ENCODE measurements at regions not wholly inside any gene's neighbourhood (a gene's known extent, or its start where the extent isn't known, plus 50 kb on each side); places are given as distances from the start of the nearest gene placed in this dataset.

DNA sequence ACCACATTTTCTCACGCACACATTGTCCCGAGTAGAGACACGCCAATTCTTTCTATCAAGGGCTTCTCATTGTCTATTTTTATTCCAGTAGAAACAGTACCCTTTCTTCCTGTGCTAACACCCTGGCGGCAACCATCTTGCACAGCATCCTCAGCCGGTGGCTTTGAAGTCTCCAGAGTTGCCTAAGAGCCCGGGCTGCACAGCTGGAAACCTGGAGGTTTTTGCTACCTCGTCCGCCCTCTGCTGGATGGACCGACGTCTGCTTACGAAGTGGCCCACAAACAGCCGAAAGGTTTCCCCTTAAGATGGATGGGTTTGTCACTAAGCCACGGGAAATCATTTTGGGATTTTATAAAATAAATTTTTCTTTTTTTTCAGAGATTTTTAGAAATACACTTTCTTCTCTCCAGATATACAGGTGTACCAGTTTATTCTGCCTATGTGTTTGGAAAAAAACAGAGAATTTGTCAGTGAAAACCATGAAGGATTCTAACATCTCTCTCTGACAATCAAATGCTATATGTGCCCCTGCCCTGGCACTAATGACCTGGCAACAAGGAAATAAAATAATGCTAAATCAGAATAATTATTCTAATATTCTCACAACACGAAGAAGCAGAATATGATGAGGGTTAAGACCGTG, 81.8 kb upstream of the FAM204A start:
- Mint-ChIP-seq H3K27me3 (ENCODE audit: low read depth) (peaks cover 4% of the 10 kb centered on the region; the same call in 1 of the 2 replicates), H3K4me3 (no peak overlapping the region), H3K4me1 (no peaks in the 10 kb centered on the region; the same call in 1 of the 2 replicates), H3K9me3 (peaks cover 7% of the 10 kb centered on the region; the same call in 1 of the 2 replicates), H3K36me3 (no peaks in the 10 kb centered on the region), H3K27ac (no peak overlapping the region)
- DNase-seq (ENCODE audit: low spot score) (peak; percentile 94), ATAC-seq (peak; percentile 99)
- TF ChIP-seq, protein P1, sequence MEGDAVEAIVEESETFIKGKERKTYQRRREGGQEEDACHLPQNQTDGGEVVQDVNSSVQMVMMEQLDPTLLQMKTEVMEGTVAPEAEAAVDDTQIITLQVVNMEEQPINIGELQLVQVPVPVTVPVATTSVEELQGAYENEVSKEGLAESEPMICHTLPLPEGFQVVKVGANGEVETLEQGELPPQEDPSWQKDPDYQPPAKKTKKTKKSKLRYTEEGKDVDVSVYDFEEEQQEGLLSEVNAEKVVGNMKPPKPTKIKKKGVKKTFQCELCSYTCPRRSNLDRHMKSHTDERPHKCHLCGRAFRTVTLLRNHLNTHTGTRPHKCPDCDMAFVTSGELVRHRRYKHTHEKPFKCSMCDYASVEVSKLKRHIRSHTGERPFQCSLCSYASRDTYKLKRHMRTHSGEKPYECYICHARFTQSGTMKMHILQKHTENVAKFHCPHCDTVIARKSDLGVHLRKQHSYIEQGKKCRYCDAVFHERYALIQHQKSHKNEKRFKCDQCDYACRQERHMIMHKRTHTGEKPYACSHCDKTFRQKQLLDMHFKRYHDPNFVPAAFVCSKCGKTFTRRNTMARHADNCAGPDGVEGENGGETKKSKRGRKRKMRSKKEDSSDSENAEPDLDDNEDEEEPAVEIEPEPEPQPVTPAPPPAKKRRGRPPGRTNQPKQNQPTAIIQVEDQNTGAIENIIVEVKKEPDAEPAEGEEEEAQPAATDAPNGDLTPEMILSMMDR (IDR thresholded peaks at IDR 0.05), result peak; percentile 62
- TF ChIP-seq, protein P2, sequence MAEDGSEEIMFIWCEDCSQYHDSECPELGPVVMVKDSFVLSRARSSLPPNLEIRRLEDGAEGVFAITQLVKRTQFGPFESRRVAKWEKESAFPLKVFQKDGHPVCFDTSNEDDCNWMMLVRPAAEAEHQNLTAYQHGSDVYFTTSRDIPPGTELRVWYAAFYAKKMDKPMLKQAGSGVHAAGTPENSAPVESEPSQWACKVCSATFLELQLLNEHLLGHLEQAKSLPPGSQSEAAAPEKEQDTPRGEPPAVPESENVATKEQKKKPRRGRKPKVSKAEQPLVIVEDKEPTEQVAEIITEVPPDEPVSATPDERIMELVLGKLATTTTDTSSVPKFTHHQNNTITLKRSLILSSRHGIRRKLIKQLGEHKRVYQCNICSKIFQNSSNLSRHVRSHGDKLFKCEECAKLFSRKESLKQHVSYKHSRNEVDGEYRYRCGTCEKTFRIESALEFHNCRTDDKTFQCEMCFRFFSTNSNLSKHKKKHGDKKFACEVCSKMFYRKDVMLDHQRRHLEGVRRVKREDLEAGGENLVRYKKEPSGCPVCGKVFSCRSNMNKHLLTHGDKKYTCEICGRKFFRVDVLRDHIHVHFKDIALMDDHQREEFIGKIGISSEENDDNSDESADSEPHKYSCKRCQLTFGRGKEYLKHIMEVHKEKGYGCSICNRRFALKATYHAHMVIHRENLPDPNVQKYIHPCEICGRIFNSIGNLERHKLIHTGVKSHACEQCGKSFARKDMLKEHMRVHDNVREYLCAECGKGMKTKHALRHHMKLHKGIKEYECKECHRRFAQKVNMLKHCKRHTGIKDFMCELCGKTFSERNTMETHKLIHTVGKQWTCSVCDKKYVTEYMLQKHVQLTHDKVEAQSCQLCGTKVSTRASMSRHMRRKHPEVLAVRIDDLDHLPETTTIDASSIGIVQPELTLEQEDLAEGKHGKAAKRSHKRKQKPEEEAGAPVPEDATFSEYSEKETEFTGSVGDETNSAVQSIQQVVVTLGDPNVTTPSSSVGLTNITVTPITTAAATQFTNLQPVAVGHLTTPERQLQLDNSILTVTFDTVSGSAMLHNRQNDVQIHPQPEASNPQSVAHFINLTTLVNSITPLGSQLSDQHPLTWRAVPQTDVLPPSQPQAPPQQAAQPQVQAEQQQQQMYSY (CRISPR knock-in tag; IDR thresholded peaks at IDR 0.05), result no peak
- ChIA-PET CTCF (interaction anchor here (0.7 to 2.8 kb wide), 15 partner anchors 9 to 981 kb away, joined by 3 to 11 read pairs (median 4); no protein-coding TSS in a partner anchor), POLR2A (no interaction called here)

DNA sequence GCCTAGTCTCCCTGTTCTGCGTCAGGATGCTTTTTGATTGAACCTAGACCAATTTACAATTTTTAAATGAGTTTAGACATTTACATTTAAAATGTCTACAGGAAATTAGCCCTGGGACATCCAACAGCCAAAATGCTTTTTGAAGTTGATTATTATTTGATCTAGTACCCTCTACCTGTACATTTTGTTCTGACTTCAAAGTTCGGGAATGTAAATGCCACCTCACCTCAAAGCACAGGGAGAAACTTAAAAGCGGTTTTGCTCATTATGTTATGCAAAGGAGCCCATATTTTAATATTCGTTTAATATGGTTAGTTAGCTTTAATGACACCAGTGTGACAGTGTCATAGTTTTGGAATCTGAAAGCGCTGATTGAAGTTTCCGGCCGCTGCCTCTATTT, 80.1 kb upstream of the FAM204A start:
- ATAC-seq (no peak), DNase-seq (ENCODE audit: low spot score) (no peak)
- no peaks in the 10 kb centered on the region for H3K36me3 Mint-ChIP-seq
- CTCF ChIA-PET, result interaction anchor here (1.1 kb wide), 2 partner anchors 122 to 814 kb away, joined by 3 to 4 read pairs; no protein-coding TSS in a partner anchor
- H3K27me3 Mint-ChIP-seq (ENCODE audit: low read depth), result peaks cover 4% of the 10 kb centered on the region; the same call in 1 of the 2 replicates
- no peak overlapping the region for H3K4me3 Mint-ChIP-seq
- peaks cover 7% of the 10 kb centered on the region; the same call in 1 of the 2 replicates for H3K9me3 Mint-ChIP-seq
- H3K4me1 Mint-ChIP-seq, result no peaks in the 10 kb centered on the region; the same call in 1 of the 2 replicates
- POLR2A ChIA-PET, result no interaction called here
- no peak overlapping the region for H3K27ac Mint-ChIP-seq
- TF ChIP-seq SP1 (CRISPR knock-in tag; conservative IDR thresholded peaks at IDR 0.05) (no peak), NFE2L1 (CRISPR knock-in tag; IDR thresholded peaks at IDR 0.05) (no peak), SMAD4 (CRISPR knock-in tag; IDR thresholded peaks at IDR 0.05) (no peak), ESRRA (CRISPR knock-in tag; IDR thresholded peaks at IDR 0.05; ENCODE audit: borderline replicate concordance) (no peak), RELA (CRISPR knock-in tag; IDR thresholded peaks at IDR 0.05; ENCODE audit: borderline replicate concordance) (no peak), EMX1 (CRISPR knock-in tag; IDR thresholded peaks at IDR 0.05) (no peak), RORB (CRISPR knock-in tag; IDR thresholded peaks at IDR 0.05) (no peak), CBFB (CRISPR knock-in tag; IDR thresholded peaks at IDR 0.05; ENCODE audit: low read depth) (no peak), JUN (CRISPR knock-in tag; IDR thresholded peaks at IDR 0.05) (no peak)
- TF ChIP-seq, protein P3, sequence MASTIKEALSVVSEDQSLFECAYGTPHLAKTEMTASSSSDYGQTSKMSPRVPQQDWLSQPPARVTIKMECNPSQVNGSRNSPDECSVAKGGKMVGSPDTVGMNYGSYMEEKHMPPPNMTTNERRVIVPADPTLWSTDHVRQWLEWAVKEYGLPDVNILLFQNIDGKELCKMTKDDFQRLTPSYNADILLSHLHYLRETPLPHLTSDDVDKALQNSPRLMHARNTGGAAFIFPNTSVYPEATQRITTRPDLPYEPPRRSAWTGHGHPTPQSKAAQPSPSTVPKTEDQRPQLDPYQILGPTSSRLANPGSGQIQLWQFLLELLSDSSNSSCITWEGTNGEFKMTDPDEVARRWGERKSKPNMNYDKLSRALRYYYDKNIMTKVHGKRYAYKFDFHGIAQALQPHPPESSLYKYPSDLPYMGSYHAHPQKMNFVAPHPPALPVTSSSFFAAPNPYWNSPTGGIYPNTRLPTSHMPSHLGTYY (CRISPR knock-in tag; IDR thresholded peaks at IDR 0.05), result no peak
- TF ChIP-seq, protein P4, sequence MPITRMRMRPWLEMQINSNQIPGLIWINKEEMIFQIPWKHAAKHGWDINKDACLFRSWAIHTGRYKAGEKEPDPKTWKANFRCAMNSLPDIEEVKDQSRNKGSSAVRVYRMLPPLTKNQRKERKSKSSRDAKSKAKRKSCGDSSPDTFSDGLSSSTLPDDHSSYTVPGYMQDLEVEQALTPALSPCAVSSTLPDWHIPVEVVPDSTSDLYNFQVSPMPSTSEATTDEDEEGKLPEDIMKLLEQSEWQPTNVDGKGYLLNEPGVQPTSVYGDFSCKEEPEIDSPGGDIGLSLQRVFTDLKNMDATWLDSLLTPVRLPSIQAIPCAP (CRISPR knock-in tag; IDR thresholded peaks at IDR 0.05), result no peak
- TF ChIP-seq, protein P5, sequence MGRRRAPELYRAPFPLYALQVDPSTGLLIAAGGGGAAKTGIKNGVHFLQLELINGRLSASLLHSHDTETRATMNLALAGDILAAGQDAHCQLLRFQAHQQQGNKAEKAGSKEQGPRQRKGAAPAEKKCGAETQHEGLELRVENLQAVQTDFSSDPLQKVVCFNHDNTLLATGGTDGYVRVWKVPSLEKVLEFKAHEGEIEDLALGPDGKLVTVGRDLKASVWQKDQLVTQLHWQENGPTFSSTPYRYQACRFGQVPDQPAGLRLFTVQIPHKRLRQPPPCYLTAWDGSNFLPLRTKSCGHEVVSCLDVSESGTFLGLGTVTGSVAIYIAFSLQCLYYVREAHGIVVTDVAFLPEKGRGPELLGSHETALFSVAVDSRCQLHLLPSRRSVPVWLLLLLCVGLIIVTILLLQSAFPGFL (CRISPR knock-in tag; IDR thresholded peaks at IDR 0.05; ENCODE audit: borderline replicate concordance), result no peak
- TF ChIP-seq, protein P6, sequence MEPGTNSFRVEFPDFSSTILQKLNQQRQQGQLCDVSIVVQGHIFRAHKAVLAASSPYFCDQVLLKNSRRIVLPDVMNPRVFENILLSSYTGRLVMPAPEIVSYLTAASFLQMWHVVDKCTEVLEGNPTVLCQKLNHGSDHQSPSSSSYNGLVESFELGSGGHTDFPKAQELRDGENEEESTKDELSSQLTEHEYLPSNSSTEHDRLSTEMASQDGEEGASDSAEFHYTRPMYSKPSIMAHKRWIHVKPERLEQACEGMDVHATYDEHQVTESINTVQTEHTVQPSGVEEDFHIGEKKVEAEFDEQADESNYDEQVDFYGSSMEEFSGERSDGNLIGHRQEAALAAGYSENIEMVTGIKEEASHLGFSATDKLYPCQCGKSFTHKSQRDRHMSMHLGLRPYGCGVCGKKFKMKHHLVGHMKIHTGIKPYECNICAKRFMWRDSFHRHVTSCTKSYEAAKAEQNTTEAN (CRISPR knock-in tag; IDR thresholded peaks at IDR 0.05), result no peak
- TF ChIP-seq, protein P7, sequence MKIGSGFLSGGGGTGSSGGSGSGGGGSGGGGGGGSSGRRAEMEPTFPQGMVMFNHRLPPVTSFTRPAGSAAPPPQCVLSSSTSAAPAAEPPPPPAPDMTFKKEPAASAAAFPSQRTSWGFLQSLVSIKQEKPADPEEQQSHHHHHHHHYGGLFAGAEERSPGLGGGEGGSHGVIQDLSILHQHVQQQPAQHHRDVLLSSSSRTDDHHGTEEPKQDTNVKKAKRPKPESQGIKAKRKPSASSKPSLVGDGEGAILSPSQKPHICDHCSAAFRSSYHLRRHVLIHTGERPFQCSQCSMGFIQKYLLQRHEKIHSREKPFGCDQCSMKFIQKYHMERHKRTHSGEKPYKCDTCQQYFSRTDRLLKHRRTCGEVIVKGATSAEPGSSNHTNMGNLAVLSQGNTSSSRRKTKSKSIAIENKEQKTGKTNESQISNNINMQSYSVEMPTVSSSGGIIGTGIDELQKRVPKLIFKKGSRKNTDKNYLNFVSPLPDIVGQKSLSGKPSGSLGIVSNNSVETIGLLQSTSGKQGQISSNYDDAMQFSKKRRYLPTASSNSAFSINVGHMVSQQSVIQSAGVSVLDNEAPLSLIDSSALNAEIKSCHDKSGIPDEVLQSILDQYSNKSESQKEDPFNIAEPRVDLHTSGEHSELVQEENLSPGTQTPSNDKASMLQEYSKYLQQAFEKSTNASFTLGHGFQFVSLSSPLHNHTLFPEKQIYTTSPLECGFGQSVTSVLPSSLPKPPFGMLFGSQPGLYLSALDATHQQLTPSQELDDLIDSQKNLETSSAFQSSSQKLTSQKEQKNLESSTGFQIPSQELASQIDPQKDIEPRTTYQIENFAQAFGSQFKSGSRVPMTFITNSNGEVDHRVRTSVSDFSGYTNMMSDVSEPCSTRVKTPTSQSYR (CRISPR knock-in tag; IDR thresholded peaks at IDR 0.05), result no peak
- TF ChIP-seq, protein P8, sequence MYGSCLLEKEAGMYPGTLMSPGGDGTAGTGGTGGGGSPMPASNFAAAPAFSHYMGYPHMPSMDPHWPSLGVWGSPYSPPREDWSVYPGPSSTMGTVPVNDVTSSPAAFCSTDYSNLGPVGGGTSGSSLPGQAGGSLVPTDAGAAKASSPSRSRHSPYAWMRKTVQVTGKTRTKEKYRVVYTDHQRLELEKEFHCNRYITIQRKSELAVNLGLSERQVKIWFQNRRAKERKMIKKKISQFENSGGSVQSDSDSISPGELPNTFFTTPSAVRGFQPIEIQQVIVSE (CRISPR knock-in tag; IDR thresholded peaks at IDR 0.05; ENCODE audit: borderline replicate concordance), result no peak
- TF ChIP-seq, protein P9, sequence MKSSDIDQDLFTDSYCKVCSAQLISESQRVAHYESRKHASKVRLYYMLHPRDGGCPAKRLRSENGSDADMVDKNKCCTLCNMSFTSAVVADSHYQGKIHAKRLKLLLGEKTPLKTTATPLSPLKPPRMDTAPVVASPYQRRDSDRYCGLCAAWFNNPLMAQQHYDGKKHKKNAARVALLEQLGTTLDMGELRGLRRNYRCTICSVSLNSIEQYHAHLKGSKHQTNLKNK (CRISPR knock-in tag; IDR thresholded peaks at IDR 0.05), result no peak
- TF ChIP-seq, protein P10, sequence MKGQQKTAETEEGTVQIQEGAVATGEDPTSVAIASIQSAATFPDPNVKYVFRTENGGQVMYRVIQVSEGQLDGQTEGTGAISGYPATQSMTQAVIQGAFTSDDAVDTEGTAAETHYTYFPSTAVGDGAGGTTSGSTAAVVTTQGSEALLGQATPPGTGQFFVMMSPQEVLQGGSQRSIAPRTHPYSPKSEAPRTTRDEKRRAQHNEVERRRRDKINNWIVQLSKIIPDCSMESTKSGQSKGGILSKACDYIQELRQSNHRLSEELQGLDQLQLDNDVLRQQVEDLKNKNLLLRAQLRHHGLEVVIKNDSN (CRISPR knock-in tag; IDR thresholded peaks at IDR 0.05), result no peak
